Esophagus squamous epithelium (tissue), 5 donors: ENCODE measurements at regions not wholly inside any gene's neighbourhood (a gene's known extent, or its start where the extent isn't known, plus 50 kb on each side); places are given as distances from the start of the nearest gene placed in this dataset.
A peak's percentile ranks its signal among the peaks of the same experiment; 100 is the strongest.

Source experiments
- DNase-seq: peaks from one replicate; lab custom pipeline; 2025; lab: John Stamatoyannopoulos, UW
- H3K27ac ChIP-seq, 4 donors: fragments of 200-600 bp; sonication (generic); one replicate each; pipeline ENCODE4 v1.5.1; 2016 to 2019; ENCODE audit warnings: mild to moderate bottlenecking in 1 of 4
- H3K27me3 ChIP-seq, 4 donors: fragments of 200-600 bp; sonication (generic); 1 replicate in 3 of 4; 2 replicates in 1 of 4; pipeline versions ENCODE4 v1.5.1 to v1.6.0; 2017 to 2021; ENCODE audit warnings: antibody characterized with exemption in 1 of 4
- H3K36me3 ChIP-seq, 3 donors: fragments of 200-600 bp; sonication (generic); one replicate each; pipeline ENCODE4 v1.5.1; 2016 to 2019
- H3K4me1 ChIP-seq, 3 donors: fragments of 200-600 bp; sonication (generic); one replicate each; pipeline ENCODE4 v1.5.1; 2017 to 2019
- H3K4me3 ChIP-seq, 4 donors: fragments of 200-600 bp; sonication (generic); 1 replicate in 3 of 4; 2 replicates in 1 of 4; pipeline ENCODE4 v1.5.1; 2016 to 2019; ENCODE audit warnings: mild to moderate bottlenecking in 2 of 4, moderate library complexity in 1 of 4
- H3K9me3 ChIP-seq, 3 donors: fragments of 200-600 bp; sonication (generic); one replicate each; pipeline ENCODE4 v1.5.1; 2016 to 2019
- CTCF ChIP-seq, 6 experiments: fragments of 450-650 bp in 4 of 6; fragments of 200-600 bp in 2 of 6; sonication (generic) in 2 of 6; IDR thresholded peaks; one replicate each; pipeline ENCODE4 v1.5.1; 2016 to 2019; ENCODE audit warnings: antibody characterized with exemption in 6 of 6, mild to moderate bottlenecking in 4 of 6, moderate library complexity in 4 of 6
- POLR2A ChIP-seq, 4 donors: fragments of 450-650 bp; IDR thresholded peaks; one replicate each; pipeline ENCODE4 v1.6.1; 2017; ENCODE audit warnings: antibody characterized with exemption in 4 of 4, mild to moderate bottlenecking in 4 of 4, moderate library complexity in 3 of 4
- WGBS, 2 donors: methylation state at CpG; one replicate each; pipeline ENCODE4 v1.1.5; 2018; 5-methylcytosine and 5-hydroxymethylcytosine counted together
- intact Hi-C: fragments of 100-400 bp; cut with DNase I; formaldehyde crosslinking; loops from one replicate; pipeline ENCODE4 v1.15.0; 2022
- donor health status: DM: yes; HTN: yes; CAD: no.

DNA sequence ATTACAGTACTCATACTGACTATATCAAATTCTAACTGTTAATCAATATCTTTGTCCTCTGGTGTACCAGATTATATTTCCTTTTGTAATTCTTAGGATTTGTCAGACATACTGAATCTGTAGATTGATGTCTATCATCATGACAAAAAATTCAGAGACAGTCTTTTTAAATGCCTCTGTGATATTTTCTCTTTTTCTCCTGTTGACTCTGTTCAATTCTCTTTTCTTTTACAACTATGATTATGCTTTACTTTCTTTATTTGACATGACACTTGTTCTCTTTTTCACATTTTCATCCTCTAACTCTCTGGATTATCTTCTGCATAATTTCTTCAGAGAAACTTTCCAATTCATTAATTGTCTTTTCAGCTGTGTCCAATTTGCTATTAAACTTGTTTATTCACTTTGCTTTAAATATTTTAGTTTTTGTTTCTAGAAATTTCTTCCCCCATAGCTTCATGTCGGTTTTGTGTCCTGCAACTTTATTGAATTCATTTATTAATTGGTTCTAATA is 153.6 kb downstream of the PFKFB3 start:
- Histone ChIP-seq H3K36me3 (no peaks in the 10 kb centered on the region), H3K27ac (no peak overlapping the region), H3K4me3 (no peak overlapping the region), H3K4me1 (no peaks in the 10 kb centered on the region), H3K27me3 (no peaks in the 10 kb centered on the region), H3K9me3 (peaks cover 0 to 10% (median 7%) of the 10 kb centered on the region in 3 donors)
- TF ChIP-seq POLR2A (IDR thresholded peaks at IDR 0.05) (no peak), CTCF (IDR thresholded peaks at IDR 0.05) (no peak)
- 84 to 100% methylated on average over 1 of the region's 1 CpG for WGBS, 2 donors
- DNase-seq: no peak
- intact Hi-C loops: no loop called here

GRCh38 chr10:6361869-6362268 is 159.1 kb downstream of the PFKFB3 start:
- no peak for TF ChIP-seq POLR2A (IDR thresholded peaks at IDR 0.05)
- TF ChIP-seq CTCF (IDR thresholded peaks at IDR 0.05): no peak
- intact Hi-C loops: no loop called here
- H3K4me1 ChIP-seq: peaks cover 0 to 7% (median 0%) of the 10 kb centered on the region in 3 donors

GRCh38 chr10:6362879-6363278 is 160.1 kb downstream of the PFKFB3 start:
- peak overlapping the region in 1 of 4 donors; percentile 49 for H3K27ac ChIP-seq
- H3K4me3 ChIP-seq: no peak overlapping the region
- TF ChIP-seq POLR2A (IDR thresholded peaks at IDR 0.05) (no peak), CTCF (IDR thresholded peaks at IDR 0.05) (no peak)

More at GRCh38 chr10:6361869-6362268, 159.1 kb downstream of the PFKFB3 start:
- Histone ChIP-seq H3K36me3 (no peaks in the 10 kb centered on the region), H3K27ac (no peak overlapping the region), H3K27me3 (no peaks in the 10 kb centered on the region), H3K9me3 (no peaks in the 10 kb centered on the region), H3K4me3 (no peak overlapping the region)
- no peak for DNase-seq
- 72 to 82% methylated on average over 3 of the region's 3 CpGs for WGBS, 2 donors

DNA sequence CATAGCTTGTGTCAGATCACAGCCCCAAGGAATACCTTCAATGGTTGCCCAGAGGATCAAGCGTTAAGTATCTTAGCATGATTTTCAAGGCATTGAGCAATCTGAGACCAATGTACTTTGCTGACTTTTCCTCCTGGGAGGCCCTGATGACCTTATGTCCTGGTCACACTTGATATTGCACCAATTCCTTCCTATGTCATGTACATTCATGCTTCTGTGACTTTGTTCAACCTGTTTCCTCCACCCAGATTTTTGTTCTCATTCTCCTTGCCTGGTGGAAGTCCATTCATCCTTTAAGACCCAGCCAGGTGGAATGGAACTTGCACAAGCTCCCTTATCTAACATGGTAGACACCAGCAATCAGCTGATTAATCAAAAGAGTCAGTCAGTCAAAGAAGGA is 160.8 kb downstream of the PFKFB3 start:
- no peaks in the 10 kb centered on the region for H3K36me3 ChIP-seq
- H3K27ac ChIP-seq: peak overlapping the region in 2 of 4 donors; percentile 32 to 59
- TF ChIP-seq CTCF (IDR thresholded peaks at IDR 0.05): no peak
- no peak for TF ChIP-seq POLR2A (IDR thresholded peaks at IDR 0.05)
- DNase-seq: no peak
- intact Hi-C loops: no loop called here
- no peaks in the 10 kb centered on the region for H3K9me3 ChIP-seq
- H3K4me1 ChIP-seq: peaks cover 0 to 7% (median 0%) of the 10 kb centered on the region in 3 donors
- no peaks in the 10 kb centered on the region for H3K27me3 ChIP-seq
- H3K4me3 ChIP-seq: no peak overlapping the region
- 36 to 55% methylated on average over 1 of the region's 1 CpG for whole genome bisulfite sequencing, 2 donors

More at GRCh38 chr10:6362879-6363278, 160.1 kb downstream of the PFKFB3 start:
- peaks cover 0 to 7% (median 0%) of the 10 kb centered on the region in 3 donors for H3K4me1 ChIP-seq
- H3K9me3 ChIP-seq: no peaks in the 10 kb centered on the region
- intact Hi-C loops: no loop called here
- no peak for DNase-seq
- no peaks in the 10 kb centered on the region for H3K36me3 ChIP-seq
- no peaks in the 10 kb centered on the region for H3K27me3 ChIP-seq

GRCh38 chr10:6364283-6364682 is 161.6 kb downstream of the PFKFB3 start:
- Histone ChIP-seq H3K27me3 (no peaks in the 10 kb centered on the region), H3K27ac (peak overlapping the region in 2 of 4 donors; percentile 32 to 59)
- intact Hi-C loops: no loop called here

More at GRCh38 chr10:6364283-6364682, 161.6 kb downstream of the PFKFB3 start:
- no peaks in the 10 kb centered on the region for H3K36me3 ChIP-seq
- H3K4me1 ChIP-seq: peaks cover 0 to 7% (median 0%) of the 10 kb centered on the region in 3 donors
- 67 to 70% methylated on average over 1 to 2 of the region's 2 CpGs for WGBS, 2 donors
- DNase-seq: no peak
- TF ChIP-seq CTCF (IDR thresholded peaks at IDR 0.05) (no peak), POLR2A (IDR thresholded peaks at IDR 0.05) (no peak)
- H3K4me3 ChIP-seq: no peak overlapping the region
- no peaks in the 10 kb centered on the region for H3K9me3 ChIP-seq
